Gastroesophageal sphincter (tissue), 4 donors: ENCODE measurements at regions not wholly inside any gene's neighbourhood (a gene's known extent, or its start where the extent isn't known, plus 50 kb on each side); places are given as distances from the start of the nearest gene placed in this dataset.

Experiments
- ATAC-seq: fragments of 150-250 bp; one replicate; pipeline ENCODE4 v1.9.1; 2016; ENCODE audit warnings: mild to moderate bottlenecking, moderate library complexity
- H3K27ac ChIP-seq, 4 donors: fragments of 200-600 bp; sonication (generic) in 3 of 4; 1 replicate in 3 of 4; 2 replicates in 1 of 4; pipeline ENCODE4 v1.5.1; 2016 to 2019
- H3K27me3 ChIP-seq: fragments of 200-600 bp; sonication (generic); one replicate; pipeline ENCODE4 v1.5.1; 2019
- H3K36me3 ChIP-seq, 2 donors: fragments of 200-600 bp; sonication (generic); one replicate each; pipeline ENCODE4 v1.5.1; 2019; ENCODE audit warnings: control low read depth in 1 of 2
- H3K4me1 ChIP-seq, 3 donors: fragments of 200-600 bp; sonication (generic); 1 replicate in 2 of 3; 2 replicates in 1 of 3; pipeline ENCODE4 v1.5.1; 2016 to 2019; ENCODE audit warnings: control low read depth in 2 of 3
- H3K4me3 ChIP-seq, 2 donors: fragments of 200-600 bp; sonication (generic); one replicate each; pipeline ENCODE4 v1.5.1; 2019; ENCODE audit warnings: mild to moderate bottlenecking in 1 of 2, moderate library complexity in 1 of 2
- H3K9me3 ChIP-seq, 3 donors: fragments of 200-600 bp; sonication (generic); one replicate each; pipeline ENCODE4 v1.5.1; 2017 to 2019; ENCODE audit warnings: control low read depth in 2 of 3
- CTCF ChIP-seq, 4 experiments: fragments of 200-600 bp in 2 of 4; fragments of 450-650 bp in 2 of 4; sonication (generic) in 1 of 4; IDR thresholded peaks; one replicate each; pipeline ENCODE4 v1.5.1; 2017 to 2019; ENCODE audit warnings: antibody characterized with exemption in 4 of 4, mild to moderate bottlenecking in 2 of 4, moderate library complexity in 2 of 4
- EP300 ChIP-seq: sonication (generic); formaldehyde crosslinking; IDR thresholded peaks from one replicate; pipeline ENCODE4 v1.6.1; 2017; ENCODE audit warnings: antibody characterized with exemption, mild to moderate bottlenecking
- POLR2A ChIP-seq, 2 donors: fragments of 450-650 bp; IDR thresholded peaks; one replicate each; pipeline ENCODE4 v1.6.1; 2017; ENCODE audit warnings: antibody characterized with exemption in 2 of 2, mild to moderate bottlenecking in 2 of 2, moderate library complexity in 1 of 2
- POLR2AphosphoS5 ChIP-seq: sonication (generic); formaldehyde crosslinking; IDR thresholded peaks from one replicate; pipeline ENCODE4 v1.6.1; 2017; ENCODE audit warnings: antibody characterized with exemption
- WGBS, 2 donors: methylation state at CpG; one replicate each; pipeline ENCODE4 v1.1.5; 2018; ENCODE audit warnings: low coverage in 1 of 2; 5-methylcytosine and 5-hydroxymethylcytosine counted together

- Histone ChIP-seq H3K9me3 (no peaks in the 10 kb centered on the region), H3K27me3 (no peaks in the 10 kb centered on the region), H3K36me3 (no peaks in the 10 kb centered on the region), H3K4me1 (peaks cover 0 to 14% (median 0%) of the 10 kb centered on the region in 3 donors), H3K27ac (no peak overlapping the region), H3K4me3 (no peak overlapping the region)
- ATAC-seq: no peak
- 88 to 100% methylated on average over 2 to 3 of the region's 3 CpGs for WGBS, 2 donors
- no peak for TF ChIP-seq POLR2A (IDR thresholded peaks at IDR 0.05)
- no peak for TF ChIP-seq POLR2AphosphoS5
Measured at GRCh38 chr4:4675051-4675581, 133.3 kb upstream of the STX18 start.

GRCh38 chr4:4673070-4673469 is 131.2 kb upstream of the STX18 start:
- TF ChIP-seq CTCF (IDR thresholded peaks at IDR 0.05) (no peak), POLR2A (IDR thresholded peaks at IDR 0.05) (no peak), EP300 (no peak), POLR2AphosphoS5 (no peak)
- Histone ChIP-seq H3K4me3 (no peak overlapping the region), H3K4me1 (peaks cover 0 to 10% (median 0%) of the 10 kb centered on the region in 3 donors), H3K36me3 (no peaks in the 10 kb centered on the region), H3K27me3 (no peaks in the 10 kb centered on the region), H3K27ac (no peak overlapping the region), H3K9me3 (no peaks in the 10 kb centered on the region)
- ATAC-seq: no peak
- WGBS, 2 donors: 26 to 28% methylated on average over 12 to 19 of the region's 19 CpGs

GRCh38 chr4:4672402-4672801 is 130.6 kb upstream of the STX18 start:
- H3K36me3 ChIP-seq: no peaks in the 10 kb centered on the region
- H3K4me3 ChIP-seq: no peak overlapping the region
- H3K4me1 ChIP-seq: peaks cover 0 to 3% (median 0%) of the 10 kb centered on the region in 3 donors
- H3K27me3 ChIP-seq: no peaks in the 10 kb centered on the region
- H3K9me3 ChIP-seq: no peaks in the 10 kb centered on the region
- WGBS, 2 donors: 70 to 82% methylated on average over 6 to 7 of the region's 8 CpGs
- no peak overlapping the region for H3K27ac ChIP-seq
- TF ChIP-seq POLR2A (IDR thresholded peaks at IDR 0.05) (no peak), POLR2AphosphoS5 (no peak), CTCF (IDR thresholded peaks at IDR 0.05) (no peak), EP300 (no peak)
- no peak for ATAC-seq

- H3K27me3 ChIP-seq: no peaks in the 10 kb centered on the region
- H3K9me3 ChIP-seq: no peaks in the 10 kb centered on the region
- no peaks in the 10 kb centered on the region for H3K4me1 ChIP-seq
- no peak for TF ChIP-seq EP300
- no peak for TF ChIP-seq POLR2AphosphoS5
- no peak for TF ChIP-seq POLR2A (IDR thresholded peaks at IDR 0.05)
- TF ChIP-seq CTCF (IDR thresholded peaks at IDR 0.05): no peak
- H3K36me3 ChIP-seq: no peaks in the 10 kb centered on the region
- H3K27ac ChIP-seq: no peak overlapping the region
- 20 to 45% methylated on average over 1 to 5 of the region's 5 CpGs for WGBS, 2 donors
- ATAC-seq: no peak
- no peak overlapping the region for H3K4me3 ChIP-seq
Measured at GRCh38 chr4:4671774-4672349, 130.0 kb upstream of the STX18 start.

GRCh38 chr4:4670869-4671268 is 129.0 kb upstream of the STX18 start:
- H3K9me3 ChIP-seq: no peaks in the 10 kb centered on the region
- no peak overlapping the region for H3K4me3 ChIP-seq
- no peaks in the 10 kb centered on the region for H3K4me1 ChIP-seq
- no peak for ATAC-seq
- WGBS, 2 donors: 100% methylated on average over 1 to 2 of the region's 5 CpGs
- H3K36me3 ChIP-seq: no peaks in the 10 kb centered on the region
- no peaks in the 10 kb centered on the region for H3K27me3 ChIP-seq
- TF ChIP-seq CTCF (IDR thresholded peaks at IDR 0.05) (no peak), POLR2AphosphoS5 (no peak), EP300 (no peak), POLR2A (IDR thresholded peaks at IDR 0.05) (no peak)
- no peak overlapping the region for H3K27ac ChIP-seq
